ENCODE measurements at regions not wholly inside any gene's neighbourhood (a gene's known extent, or its start where the extent isn't known, plus 50 kb on each side); places are given as distances from the start of the nearest gene placed in this dataset.

DNA sequence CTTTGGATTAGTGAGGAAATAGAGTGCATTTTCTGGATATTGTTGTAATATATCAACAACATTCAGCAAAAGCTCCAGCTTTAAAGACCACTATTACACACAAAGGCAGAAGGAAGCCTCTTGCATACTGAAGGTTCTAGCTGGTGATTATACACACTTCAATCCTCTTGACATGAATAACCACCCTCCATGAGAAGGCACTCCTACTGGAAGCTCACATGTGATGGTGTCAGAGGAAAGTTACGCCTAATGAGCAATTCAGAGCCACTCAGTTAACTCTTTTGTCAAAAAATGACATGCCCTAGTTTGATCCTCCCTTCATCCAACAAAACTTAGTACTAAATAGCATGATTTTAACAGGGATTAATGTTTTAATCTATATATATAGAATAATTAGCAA lies 124.6 kb upstream of the LYSMD4 start:
- no peaks in the 10 kb centered on the region for H3K36me3 ChIP-seq (ENCODE audit: control insufficient read depth, insufficient read depth, low read length)
- no peak overlapping the region for H3K4me3 ChIP-seq (ENCODE audit: low read depth, low read length)
- no peak for FAIRE-seq
- TF ChIP-seq, protein P1, sequence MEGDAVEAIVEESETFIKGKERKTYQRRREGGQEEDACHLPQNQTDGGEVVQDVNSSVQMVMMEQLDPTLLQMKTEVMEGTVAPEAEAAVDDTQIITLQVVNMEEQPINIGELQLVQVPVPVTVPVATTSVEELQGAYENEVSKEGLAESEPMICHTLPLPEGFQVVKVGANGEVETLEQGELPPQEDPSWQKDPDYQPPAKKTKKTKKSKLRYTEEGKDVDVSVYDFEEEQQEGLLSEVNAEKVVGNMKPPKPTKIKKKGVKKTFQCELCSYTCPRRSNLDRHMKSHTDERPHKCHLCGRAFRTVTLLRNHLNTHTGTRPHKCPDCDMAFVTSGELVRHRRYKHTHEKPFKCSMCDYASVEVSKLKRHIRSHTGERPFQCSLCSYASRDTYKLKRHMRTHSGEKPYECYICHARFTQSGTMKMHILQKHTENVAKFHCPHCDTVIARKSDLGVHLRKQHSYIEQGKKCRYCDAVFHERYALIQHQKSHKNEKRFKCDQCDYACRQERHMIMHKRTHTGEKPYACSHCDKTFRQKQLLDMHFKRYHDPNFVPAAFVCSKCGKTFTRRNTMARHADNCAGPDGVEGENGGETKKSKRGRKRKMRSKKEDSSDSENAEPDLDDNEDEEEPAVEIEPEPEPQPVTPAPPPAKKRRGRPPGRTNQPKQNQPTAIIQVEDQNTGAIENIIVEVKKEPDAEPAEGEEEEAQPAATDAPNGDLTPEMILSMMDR (IDR thresholded peaks at IDR 0.05; ENCODE audit: insufficient read depth, low read length, severe bottlenecking), result no peak
- no peak for DNase-seq (ENCODE audit: low read depth)
- H3K27me3 ChIP-seq (ENCODE audit: control insufficient read depth, insufficient read depth, low read length), result no peaks in the 10 kb centered on the region

DNA sequence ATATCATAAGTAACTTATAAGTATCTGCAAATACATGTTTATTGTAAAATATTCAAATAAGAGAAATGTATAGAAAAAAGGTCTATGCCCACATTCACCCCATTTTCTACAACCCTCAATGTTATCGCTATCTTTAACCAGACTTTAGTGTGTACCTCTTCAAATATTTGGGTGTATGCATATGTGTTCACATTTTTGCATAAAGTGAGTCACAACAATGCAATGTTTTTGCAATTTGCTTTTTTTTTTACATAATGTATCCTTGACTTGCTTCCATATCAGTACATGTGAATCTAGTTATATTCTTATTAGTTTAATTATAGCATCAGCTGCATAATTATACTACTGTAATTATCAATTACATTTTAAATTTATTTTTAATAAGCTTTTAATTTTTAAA lies 117.3 kb upstream of the LYSMD4 start:
- H3K27me3 ChIP-seq (ENCODE audit: control insufficient read depth, insufficient read depth, low read length), result peaks cover 2% of the 10 kb centered on the region
- no peak for DNase-seq (ENCODE audit: low read depth)
- no peak for FAIRE-seq

DNA sequence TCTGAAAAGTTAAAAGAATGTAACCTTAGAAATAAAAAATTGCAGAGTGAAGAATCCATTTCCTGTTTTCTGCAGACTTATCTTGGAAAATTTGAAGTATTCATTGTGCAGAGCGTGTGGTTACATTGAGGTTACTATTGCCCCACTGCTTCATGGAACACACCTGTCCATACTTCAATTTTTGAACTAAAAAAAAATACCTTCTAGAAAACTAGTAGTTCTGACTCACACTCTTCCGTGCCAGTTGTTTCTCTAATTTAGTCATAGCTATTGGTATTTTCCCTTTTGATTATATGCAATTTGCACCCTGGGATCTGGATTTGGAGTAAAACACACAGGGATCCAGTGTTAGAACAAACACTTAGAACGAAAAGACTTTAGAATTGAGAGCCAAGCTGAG lies 111.8 kb upstream of the LYSMD4 start:
- no peaks in the 10 kb centered on the region for H3K36me3 ChIP-seq (ENCODE audit: control insufficient read depth, insufficient read depth, low read length)
- TF ChIP-seq, protein P1 (IDR thresholded peaks at IDR 0.05; ENCODE audit: insufficient read depth, low read length, severe bottlenecking), result no peak
- H3K4me3 ChIP-seq (ENCODE audit: low read depth, low read length), result no peak overlapping the region
- FAIRE-seq (no peak), DNase-seq (ENCODE audit: low read depth) (peak; percentile 44)
- H3K27me3 ChIP-seq (ENCODE audit: control insufficient read depth, insufficient read depth, low read length), result peaks cover 2% of the 10 kb centered on the region

More for the DNA sequence above, 117.3 kb upstream of the LYSMD4 start:
- TF ChIP-seq, protein P1 (IDR thresholded peaks at IDR 0.05; ENCODE audit: insufficient read depth, low read length, severe bottlenecking), result no peak
- no peak overlapping the region for H3K4me3 ChIP-seq (ENCODE audit: low read depth, low read length)
- H3K36me3 ChIP-seq (ENCODE audit: control insufficient read depth, insufficient read depth, low read length), result no peaks in the 10 kb centered on the region

DNA sequence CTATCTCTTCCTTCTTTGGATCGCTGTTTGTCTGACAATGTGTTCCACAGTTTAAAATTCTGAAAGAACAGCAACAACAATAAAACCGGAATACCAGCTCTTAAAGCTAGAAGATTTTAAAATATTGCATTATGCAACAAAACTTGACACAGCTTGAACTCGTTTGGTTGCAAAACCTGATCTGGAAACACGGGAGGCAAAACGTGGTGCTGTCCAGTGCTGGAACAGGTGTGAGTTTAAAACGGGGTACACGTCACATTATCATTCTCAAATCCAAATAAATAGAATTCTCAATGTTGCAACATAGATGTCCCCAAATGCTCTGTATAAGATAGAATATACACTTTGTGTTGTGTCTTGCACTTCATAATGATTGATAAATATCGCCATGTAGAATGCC lies 110.9 kb upstream of the LYSMD4 start:
- FAIRE-seq (no peak), DNase-seq (ENCODE audit: low read depth) (peak; percentile 38)
- H3K4me3 ChIP-seq (ENCODE audit: low read depth, low read length), result no peak overlapping the region
- no peaks in the 10 kb centered on the region for H3K36me3 ChIP-seq (ENCODE audit: control insufficient read depth, insufficient read depth, low read length)
- TF ChIP-seq, protein P1 (IDR thresholded peaks at IDR 0.05; ENCODE audit: insufficient read depth, low read length, severe bottlenecking), result no peak
- no peaks in the 10 kb centered on the region for H3K27me3 ChIP-seq (ENCODE audit: control insufficient read depth, insufficient read depth, low read length)

DNA sequence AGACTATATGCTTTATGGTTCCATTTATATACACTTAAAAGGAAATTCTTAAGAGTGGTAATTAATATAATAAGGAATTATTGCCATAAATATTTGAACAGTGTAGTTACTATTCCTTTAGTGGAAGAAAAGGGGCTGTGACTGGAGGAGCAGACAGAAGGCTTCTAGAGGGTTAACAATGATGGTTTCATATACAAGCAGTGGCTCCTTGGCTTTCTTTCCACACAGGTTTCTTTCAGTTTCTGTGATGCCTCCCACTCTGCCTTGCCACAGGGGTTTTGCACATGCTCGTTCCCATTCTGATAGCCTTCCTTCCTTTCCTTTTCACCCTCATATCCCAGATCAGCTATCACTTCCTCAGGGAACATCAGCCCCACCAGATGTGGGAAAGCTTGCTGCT lies 108.8 kb upstream of the LYSMD4 start:
- DNase-seq (ENCODE audit: low read depth) (no peak), FAIRE-seq (no peak)
- H3K27me3 ChIP-seq (ENCODE audit: control insufficient read depth, insufficient read depth, low read length), result no peaks in the 10 kb centered on the region
- no peaks in the 10 kb centered on the region for H3K36me3 ChIP-seq (ENCODE audit: control insufficient read depth, insufficient read depth, low read length)
- no peak overlapping the region for H3K4me3 ChIP-seq (ENCODE audit: low read depth, low read length)
- TF ChIP-seq, protein P1 (IDR thresholded peaks at IDR 0.05; ENCODE audit: insufficient read depth, low read length, severe bottlenecking), result no peak

DNA sequence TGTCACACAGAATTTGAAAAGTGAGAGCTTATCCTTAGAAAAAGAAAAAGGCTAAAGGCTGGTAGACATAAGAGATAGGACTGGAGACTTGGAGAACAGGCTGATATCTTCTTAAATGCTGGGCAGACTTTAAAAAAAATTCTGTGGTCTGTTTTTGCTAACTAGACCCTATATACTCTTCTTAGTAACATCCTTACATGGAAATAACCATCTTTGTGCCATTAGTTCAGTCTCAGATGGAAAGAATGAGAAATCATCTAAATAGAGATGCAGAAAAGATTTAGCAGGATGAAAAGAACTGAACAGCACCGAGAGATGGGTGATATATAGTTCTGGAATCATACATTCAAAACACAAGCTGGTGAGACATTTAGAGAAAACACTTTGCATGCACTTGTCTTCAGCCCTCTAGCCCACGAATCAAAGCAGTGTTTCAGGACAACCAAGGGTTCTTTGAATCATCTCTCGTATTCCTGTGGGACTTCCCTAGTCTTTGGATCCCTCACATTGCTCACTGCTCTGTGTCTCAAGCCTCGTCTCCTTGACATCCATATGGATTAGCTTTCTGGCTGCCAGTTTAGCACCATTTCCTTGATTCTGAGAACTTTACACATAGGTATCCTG lies 93.0 kb upstream of the LYSMD4 start:
- H3K27me3 ChIP-seq (ENCODE audit: control insufficient read depth, insufficient read depth, low read length), result no peaks in the 10 kb centered on the region

More for the DNA sequence above, 93.0 kb upstream of the LYSMD4 start:
- TF ChIP-seq, protein P1 (IDR thresholded peaks at IDR 0.05; ENCODE audit: insufficient read depth, low read length, severe bottlenecking), result no peak
- H3K4me3 ChIP-seq (ENCODE audit: low read depth, low read length), result no peak overlapping the region
- H3K36me3 ChIP-seq (ENCODE audit: control insufficient read depth, insufficient read depth, low read length), result no peaks in the 10 kb centered on the region
- DNase-seq (ENCODE audit: low read depth), result no peak
- FAIRE-seq, result peak; percentile 85

Measured in bronchial epithelial cell (primary cell).